ENCODE measurements at regions not wholly inside any gene's neighbourhood (a gene's known extent, or its start where the extent isn't known, plus 50 kb on each side); places are given as distances from the start of the nearest gene placed in this dataset.

GRCh38 chr6:128616342-128616741 lies 95.9 kb upstream of the PTPRK start:
- TF ChIP-seq, protein P1, sequence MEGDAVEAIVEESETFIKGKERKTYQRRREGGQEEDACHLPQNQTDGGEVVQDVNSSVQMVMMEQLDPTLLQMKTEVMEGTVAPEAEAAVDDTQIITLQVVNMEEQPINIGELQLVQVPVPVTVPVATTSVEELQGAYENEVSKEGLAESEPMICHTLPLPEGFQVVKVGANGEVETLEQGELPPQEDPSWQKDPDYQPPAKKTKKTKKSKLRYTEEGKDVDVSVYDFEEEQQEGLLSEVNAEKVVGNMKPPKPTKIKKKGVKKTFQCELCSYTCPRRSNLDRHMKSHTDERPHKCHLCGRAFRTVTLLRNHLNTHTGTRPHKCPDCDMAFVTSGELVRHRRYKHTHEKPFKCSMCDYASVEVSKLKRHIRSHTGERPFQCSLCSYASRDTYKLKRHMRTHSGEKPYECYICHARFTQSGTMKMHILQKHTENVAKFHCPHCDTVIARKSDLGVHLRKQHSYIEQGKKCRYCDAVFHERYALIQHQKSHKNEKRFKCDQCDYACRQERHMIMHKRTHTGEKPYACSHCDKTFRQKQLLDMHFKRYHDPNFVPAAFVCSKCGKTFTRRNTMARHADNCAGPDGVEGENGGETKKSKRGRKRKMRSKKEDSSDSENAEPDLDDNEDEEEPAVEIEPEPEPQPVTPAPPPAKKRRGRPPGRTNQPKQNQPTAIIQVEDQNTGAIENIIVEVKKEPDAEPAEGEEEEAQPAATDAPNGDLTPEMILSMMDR (IDR thresholded peaks at IDR 0.05; ENCODE audit: borderline replicate concordance, extremely low read depth, low read length, poor library complexity, severe bottlenecking): no peak
- TF ChIP-seq EZH2 (IDR thresholded peaks at IDR 0.05; ENCODE audit: borderline replicate concordance, low read depth, low read length, severe bottlenecking): no peak
